Heart left ventricle (tissue), 13 donors: ENCODE measurements at regions not wholly inside any gene's neighbourhood (a gene's known extent, or its start where the extent isn't known, plus 50 kb on each side); places are given as distances from the start of the nearest gene placed in this dataset.

ENCODE experiments used
- CTCF ChIP-seq, 12 donors: fragments of 200-600 bp; sonication (generic) in 4 of 12; IDR thresholded peaks; one replicate each; pipeline versions ENCODE4 v1.5.0 to v1.8.0; 2018 to 2022; ENCODE audit warnings: antibody characterized with exemption in 12 of 12, mild to moderate bottlenecking in 5 of 12
- POLR2A ChIP-seq, 2 donors: fragments of 450-650 bp; IDR thresholded peaks; one replicate each; pipeline ENCODE4 v1.6.1; 2017; ENCODE audit warnings: antibody characterized with exemption in 2 of 2, mild to moderate bottlenecking in 2 of 2, moderate library complexity in 2 of 2
- donor health status: ischemic (EF 13 %, LVEDD 7.1; RV severe dilation, severe dysfunction).
- donor health status: DM: no; HTN: yes; CAD: no.
- donor health status: DM: no; HTN: no; CAD: no.
- donor health status: ischemic (EF 25% LVEDD 6.9; RV normal size, moderate dysfunction).
- donor health status: ischemic (EF 25% LVEDD 5.7; RV mildly dilated, moderate dysfunction).
- donor health status: ischemic (EF 35%, LVEDD 5.7; RV mildly dilated, moderate dysfunction).
- donor health status: nonischemic (EF 11% LVEDD 7.7; RV severe dilation, severe dysfunction).
- donor health status: DM: yes; HTN: yes; CAD: no.
- donor health status: PGD.
- donor health status: ischemic (EF 29% LVEDD 5.4; RV normal size, mild dysfunction).
- donor health status: nonischemic (EF 23%, LVEDD 6.1; RV moderate dilation, normal function).

- no peak for TF ChIP-seq CTCF (IDR thresholded peaks at IDR 0.05)
- TF ChIP-seq POLR2A (IDR thresholded peaks at IDR 0.05) = no peak
Measured at GRCh38 chr4:105023668-105024055, 123.0 kb upstream of the TET2 start.
